HEK293T (cell line): ENCODE measurements at regions not wholly inside any gene's neighbourhood (a gene's known extent, or its start where the extent isn't known, plus 50 kb on each side); places are given as distances from the start of the nearest gene placed in this dataset.

Source experiments
- CTCF ChIA-PET: fragments of 350-600 bp; formaldehyde crosslinking; extraction: SDS; loops from one replicate; lab custom pipeline; 2021; ENCODE audit warnings: antibody characterized with exemption, inconsistent platforms; lab: Yijun Ruan, JAX
- POLR2A ChIA-PET: fragments of 350-600 bp; formaldehyde crosslinking; extraction: SDS; loops from one replicate; lab custom pipeline; 2020; ENCODE audit warnings: antibody characterized with exemption, inconsistent platforms; lab: Yijun Ruan, JAX
- DNase-seq: peaks from one replicate; pipeline ENCODE4 v3.0.0; 2012; ENCODE audit warnings: mixed read lengths; ENCODE audit errors: extremely low spot score
- ARNT ChIP-seq: fragments of 450-650 bp; IDR thresholded peaks from 2 replicates; pipeline ENCODE4 v1.6.1; 2017; ENCODE audit warnings: mild to moderate bottlenecking
- BHLHE40 ChIP-seq: fragments of 450-650 bp; IDR thresholded peaks from 2 replicates; pipeline ENCODE4 v1.6.1; 2016; ENCODE audit warnings: mild to moderate bottlenecking, moderate library complexity, borderline replicate concordance
- CTBP1 ChIP-seq: fragments of 450-650 bp; IDR thresholded peaks from 2 replicates; pipeline ENCODE4 v1.6.1; 2016; ENCODE audit warnings: borderline replicate concordance
- ELF4 ChIP-seq: fragments of 450-650 bp; IDR thresholded peaks from 2 replicates; pipeline ENCODE4 v1.6.1; 2017; ENCODE audit warnings: antibody characterized with exemption
- FOXA1 ChIP-seq: fragments of 450-650 bp; IDR thresholded peaks from 2 replicates; pipeline ENCODE4 v1.6.1; 2016; ENCODE audit warnings: mild to moderate bottlenecking
- FOXK2 ChIP-seq: fragments of 450-650 bp; IDR thresholded peaks from 2 replicates; pipeline ENCODE4 v1.6.1; 2016; ENCODE audit warnings: mild to moderate bottlenecking
- FOXM1 ChIP-seq: fragments of 450-650 bp; IDR thresholded peaks from 2 replicates; pipeline ENCODE4 v1.6.1; 2017; ENCODE audit warnings: mild to moderate bottlenecking, borderline replicate concordance
- HDGF ChIP-seq: fragments of 450-650 bp; IDR thresholded peaks from 2 replicates; pipeline ENCODE4 v1.6.1; 2017; ENCODE audit warnings: antibody characterized with exemption, borderline replicate concordance
- L3MBTL2 ChIP-seq: fragments of 450-650 bp; conservative IDR thresholded peaks from 2 replicates; pipeline ENCODE4 v1.6.1; 2016; ENCODE audit warnings: mild to moderate bottlenecking
- LEF1 ChIP-seq: fragments of 450-650 bp; IDR thresholded peaks from 2 replicates; pipeline ENCODE4 v1.6.1; 2017; ENCODE audit warnings: mild to moderate bottlenecking, borderline replicate concordance
- NFRKB ChIP-seq: fragments of 450-650 bp; IDR thresholded peaks from 2 replicates; pipeline ENCODE4 v1.6.1; 2016; ENCODE audit warnings: mild to moderate bottlenecking, moderate library complexity
- PKNOX1 ChIP-seq: fragments of 450-650 bp; IDR thresholded peaks from 2 replicates; pipeline ENCODE4 v1.6.1; 2016
- SP1 ChIP-seq: fragments of 450-650 bp; IDR thresholded peaks from 2 replicates; pipeline ENCODE4 v1.6.1; 2017
- SUZ12 ChIP-seq: fragments of 450-650 bp; IDR thresholded peaks from 2 replicates; pipeline ENCODE4 v1.6.1; 2016; ENCODE audit warnings: mild to moderate bottlenecking
- TARDBP ChIP-seq: fragments of 450-650 bp; IDR thresholded peaks from 2 replicates; pipeline ENCODE4 v1.6.1; 2016
- ZNF384 ChIP-seq: fragments of 450-650 bp; IDR thresholded peaks from 2 replicates; pipeline ENCODE4 v1.6.1; 2016

- ChIA-PET POLR2A (no interaction called here), CTCF (interaction anchor here (0.6 kb wide), 1 partner anchor 21 kb away, joined by 4 read pairs; no protein-coding TSS in a partner anchor)
- TF ChIP-seq ZNF384 (no peak), ELF4 (no peak), SP1 (no peak), ARNT (no peak), TARDBP (no peak)
- DNase-seq: no peak
These were observed 80.9 kb downstream of the HMHB1 start for GRCh38 chr5:143892908-143893307.

GRCh38 chr5:143893638-143894037, 81.7 kb downstream of the HMHB1 start:
- CTCF ChIA-PET: interaction anchor here (0.9 kb wide), 1 partner anchor 14 kb away, joined by 3 read pairs; no protein-coding TSS in a partner anchor
- TF ChIP-seq L3MBTL2: no peak
- DNase-seq: no peak
- POLR2A ChIA-PET: no interaction called here

- TF ChIP-seq HDGF (no peak), SP1 (no peak), BHLHE40 (no peak), FOXM1 (no peak), NFRKB (no peak), L3MBTL2 (no peak), FOXK2 (no peak), TARDBP (no peak), ELF4 (no peak), PKNOX1 (no peak), SUZ12 (no peak), FOXA1 (no peak), ARNT (no peak), CTBP1 (no peak), ZNF384 (no peak), LEF1 (no peak)
- POLR2A ChIA-PET: no interaction called here
- DNase-seq: no peak
- CTCF ChIA-PET: no interaction called here
These were observed 84.6 kb downstream of the HMHB1 start for GRCh38 chr5:143896516-143896915.

DNA sequence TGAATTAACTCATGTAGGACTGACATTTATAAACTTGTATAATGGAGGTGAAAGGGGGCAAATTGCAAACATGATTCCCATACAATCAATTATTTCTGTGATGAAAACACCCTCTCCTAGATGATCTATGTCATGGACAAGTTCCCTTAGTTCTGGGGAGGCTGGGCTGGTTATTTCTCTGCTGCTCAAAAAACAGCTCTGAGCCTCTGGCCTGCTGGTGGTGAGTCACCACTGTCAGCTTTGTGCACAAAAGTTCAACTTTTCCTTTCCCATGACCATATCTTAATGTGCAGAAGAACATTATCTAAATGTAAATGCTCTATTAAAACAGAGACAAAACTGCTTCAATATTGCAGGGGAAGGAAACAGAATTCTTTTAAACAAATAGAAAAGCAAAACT, 85.0 kb downstream of the HMHB1 start:
- ChIA-PET CTCF (no interaction called here), POLR2A (interaction anchor here (1.4 kb wide), 1 partner anchor 9 kb away, joined by 3 read pairs; no protein-coding TSS in a partner anchor)
- DNase-seq: no peak
- TF ChIP-seq PKNOX1 (no peak), ELF4 (no peak)

GRCh38 chr5:143898381-143898780, 86.4 kb downstream of the HMHB1 start:
- POLR2A ChIA-PET: interaction anchor here (1.0 to 1.4 kb wide), 2 partner anchors 10 to 273 kb away, joined by 3 to 4 read pairs; partner anchors contain the start of gene KCTD16
- DNase-seq: no peak
- no peak for TF ChIP-seq SP1
- peak; percentile 25; the same call in 1 of the 2 replicates for TF ChIP-seq PKNOX1
- CTCF ChIA-PET: interaction anchor here (0.5 to 1.0 kb wide), 2 partner anchors 135 to 247 kb away, joined by 3 to 4 read pairs; no protein-coding TSS in a partner anchor

- POLR2A ChIA-PET: no interaction called here
- peak; percentile 11 for DNase-seq
- CTCF ChIA-PET: no interaction called here
- TF ChIP-seq FOXA1: no peak
- TF ChIP-seq ZNF384: no peak
- no peak for TF ChIP-seq LEF1
- no peak for TF ChIP-seq TARDBP
- TF ChIP-seq NFRKB: no peak
- no peak for TF ChIP-seq SP1
- no peak for TF ChIP-seq FOXK2
These were observed 87.1 kb downstream of the HMHB1 start for GRCh38 chr5:143898916-143899591.

- TF ChIP-seq ELF4: no peak
- TF ChIP-seq CTBP1: no peak
- no peak for TF ChIP-seq FOXM1
- TF ChIP-seq NFRKB: no peak
- no peak for TF ChIP-seq HDGF
- no peak for TF ChIP-seq LEF1
- no peak for TF ChIP-seq SUZ12
- no peak for TF ChIP-seq SP1
- no peak for TF ChIP-seq TARDBP
- TF ChIP-seq ARNT: no peak
- no peak for TF ChIP-seq ZNF384
- no peak for TF ChIP-seq L3MBTL2
- CTCF ChIA-PET: no interaction called here
- no peak for DNase-seq
- POLR2A ChIA-PET: no interaction called here
These were observed 97.0 kb downstream of the HMHB1 start for GRCh38 chr5:143908959-143909358.
